Uterus (tissue), 3 donors: ENCODE measurements at regions not wholly inside any gene's neighbourhood (a gene's known extent, or its start where the extent isn't known, plus 50 kb on each side); places are given as distances from the start of the nearest gene placed in this dataset. TPM values are rescaled to one million over a fixed set of nuclear protein-coding genes. Genes with fewer than 3 reads are reported as not detected.

ENCODE experiments used
- DNase-seq, 2 donors: peaks; one replicate each; pipeline ENCODE4 v3.0.0-alpha.2; 2019 to 2020
- H3K27ac ChIP-seq, 2 donors: fragments of 200-600 bp; sonication (generic); 1 replicate in 1 of 2; 2 replicates in 1 of 2; pipeline ENCODE4 v1.5.1; 2016 to 2018
- H3K27me3 ChIP-seq, 2 donors: fragments of 200-600 bp; sonication (generic); one replicate each; pipeline ENCODE4 v1.5.1; 2018 to 2019; ENCODE audit warnings: control low read depth in 1 of 2
- H3K36me3 ChIP-seq, 2 donors: fragments of 200-600 bp; sonication (generic); one replicate each; pipeline ENCODE4 v1.5.1; 2019; ENCODE audit warnings: control low read depth in 1 of 2
- H3K4me1 ChIP-seq, 2 donors: fragments of 200-600 bp; sonication (generic); one replicate each; pipeline ENCODE4 v1.5.1; 2018 to 2019; ENCODE audit warnings: control low read depth in 1 of 2
- H3K4me3 ChIP-seq, 2 donors: fragments of 200-600 bp; sonication (generic); 1 replicate in 1 of 2; 2 replicates in 1 of 2; pipeline ENCODE4 v1.5.1; 2018 to 2019; ENCODE audit warnings: mild to moderate bottlenecking in 1 of 2
- H3K9me3 ChIP-seq, 2 donors: fragments of 200-600 bp; sonication (generic); one replicate each; pipeline ENCODE4 v1.5.1; 2019; ENCODE audit warnings: control low read depth in 1 of 2
- CTCF ChIP-seq, 4 experiments: fragments of 200-600 bp in 2 of 4; fragments of 450-650 bp in 2 of 4; sonication (generic) in 2 of 4; IDR thresholded peaks; one replicate each; pipeline ENCODE4 v1.5.1; 2016 to 2019; ENCODE audit warnings: antibody characterized with exemption in 4 of 4, mild to moderate bottlenecking in 2 of 4, moderate library complexity in 1 of 4
- POLR2A ChIP-seq, 2 donors: fragments of 450-650 bp; IDR thresholded peaks; one replicate each; pipeline ENCODE4 v1.6.1; 2016; ENCODE audit warnings: antibody characterized with exemption in 2 of 2, mild to moderate bottlenecking in 1 of 2, moderate library complexity in 1 of 2
- intact Hi-C: fragments of 100-400 bp; cut with DNase I; formaldehyde crosslinking; loops from one replicate; pipeline ENCODE4 v1.15.1; 2023; ENCODE audit warnings: low total_unique reads
- small RNA-seq: library from RNA; depleted of rRNA; stranded (forward); fragments of <200 nt; gene quantifications from one replicate; pipeline ENCODE3, GENCODE V24; 2016
- donor health status: DM: yes; HTN: yes; CAD: no.

GRCh38 chr17:34201225-34201624, 53.9 kb upstream of the CCL2 start:
- TF ChIP-seq CTCF (IDR thresholded peaks at IDR 0.05) (no peak), POLR2A (IDR thresholded peaks at IDR 0.05) (no peak)
- DNase-seq: no peak
- intact Hi-C loops: no loop called here
- Histone ChIP-seq H3K4me1 (no peaks in the 10 kb centered on the region), H3K27me3 (no peaks in the 10 kb centered on the region), H3K4me3 (no peak overlapping the region), H3K27ac (no peak overlapping the region), H3K9me3 (no peaks in the 10 kb centered on the region), H3K36me3 (no peaks in the 10 kb centered on the region)

GRCh38 chr17:34201767-34202166, 53.3 kb upstream of the CCL2 start:
- DNase-seq: no peak
- H3K4me1 ChIP-seq: no peaks in the 10 kb centered on the region
- no peaks in the 10 kb centered on the region for H3K27me3 ChIP-seq
- TF ChIP-seq POLR2A (IDR thresholded peaks at IDR 0.05) (no peak), CTCF (IDR thresholded peaks at IDR 0.05) (no peak)
- intact Hi-C loops: no loop called here
- H3K4me3 ChIP-seq: no peak overlapping the region
- H3K36me3 ChIP-seq: no peaks in the 10 kb centered on the region
- no peaks in the 10 kb centered on the region for H3K9me3 ChIP-seq
- no peak overlapping the region for H3K27ac ChIP-seq

GRCh38 chr17:34203018-34203638, 52.0 kb upstream of the CCL2 start:
- H3K9me3 ChIP-seq: no peaks in the 10 kb centered on the region
- TF ChIP-seq CTCF (IDR thresholded peaks at IDR 0.05) (no peak), POLR2A (IDR thresholded peaks at IDR 0.05) (no peak)
- H3K36me3 ChIP-seq: no peaks in the 10 kb centered on the region
- peak; percentile 28 for DNase-seq
- no peak overlapping the region for H3K27ac ChIP-seq
- intact Hi-C loops: no loop called here
- H3K4me3 ChIP-seq: no peak overlapping the region
- H3K4me1 ChIP-seq: no peaks in the 10 kb centered on the region
- no peaks in the 10 kb centered on the region for H3K27me3 ChIP-seq

GRCh38 chr17:34204402-34204801, 50.7 kb upstream of the CCL2 start:
- Histone ChIP-seq H3K27ac (no peak overlapping the region), H3K36me3 (no peaks in the 10 kb centered on the region), H3K4me3 (no peak overlapping the region), H3K27me3 (no peaks in the 10 kb centered on the region), H3K9me3 (no peaks in the 10 kb centered on the region), H3K4me1 (no peaks in the 10 kb centered on the region)
- intact Hi-C loops: no loop called here
- no peak for DNase-seq
- TF ChIP-seq CTCF (IDR thresholded peaks at IDR 0.05): no peak
- no peak for TF ChIP-seq POLR2A (IDR thresholded peaks at IDR 0.05)

Small RNAs in the stretch of these regions (small RNA-seq; reads per million reads assigned to genes)
- not detected for gene RNA5SP438
